Heart left ventricle (tissue), 16 donors: ENCODE measurements at regions not wholly inside any gene's neighbourhood (a gene's known extent, or its start where the extent isn't known, plus 50 kb on each side); places are given as distances from the start of the nearest gene placed in this dataset.

Source experiments
- ATAC-seq, 4 donors: fragments of 200-7000 bp; cut with Tn5 transposase; one replicate each; pipeline ENCODE4 v1.9.1; 2020 to 2022; ENCODE audit warnings: moderate library complexity in 4 of 4, mild to moderate bottlenecking in 3 of 4, moderate number of reproducible peaks in 1 of 4
- DNase-seq, 5 donors: peaks; one replicate each; pipeline ENCODE4 v3.0.0-alpha.2; 2020
- H3K27ac ChIP-seq, 12 donors: fragments of 200-600 bp; sonication (generic) in 4 of 12; one replicate each; pipeline versions ENCODE4 v1.5.0 to v1.8.0; 2016 to 2022; ENCODE audit warnings: mild to moderate bottlenecking in 2 of 12
- H3K27me3 ChIP-seq, 9 donors: fragments of 200-600 bp; sonication (generic) in 2 of 9; one replicate each; pipeline versions ENCODE4 v1.5.1 to v1.8.0; 2016 to 2022; ENCODE audit warnings: mild to moderate bottlenecking in 3 of 9
- H3K36me3 ChIP-seq, 9 donors: fragments of 200-600 bp; sonication (generic) in 2 of 9; one replicate each; pipeline versions ENCODE4 v1.5.0 to v1.8.0; 2018 to 2022; ENCODE audit warnings: mild to moderate bottlenecking in 2 of 9
- H3K4me1 ChIP-seq, 12 donors: fragments of 200-600 bp; sonication (generic) in 4 of 12; one replicate each; pipeline versions ENCODE4 v1.5.0 to v1.8.0; 2016 to 2022; ENCODE audit warnings: mild to moderate bottlenecking in 3 of 12
- H3K4me3 ChIP-seq, 12 donors: fragments of 200-600 bp; sonication (generic) in 4 of 12; one replicate each; pipeline versions ENCODE4 v1.5.0 to v1.8.0; 2017 to 2022; ENCODE audit warnings: mild to moderate bottlenecking in 9 of 12, moderate library complexity in 4 of 12
- H3K9me3 ChIP-seq, 12 donors: fragments of 200-600 bp; sonication (generic) in 4 of 12; one replicate each; pipeline versions ENCODE4 v1.5.0 to v1.8.0; 2016 to 2022; ENCODE audit warnings: mild to moderate bottlenecking in 1 of 12
- CTCF ChIP-seq, 12 donors: fragments of 200-600 bp; sonication (generic) in 4 of 12; IDR thresholded peaks; one replicate each; pipeline versions ENCODE4 v1.5.0 to v1.8.0; 2018 to 2022; ENCODE audit warnings: antibody characterized with exemption in 12 of 12, mild to moderate bottlenecking in 5 of 12
- POLR2A ChIP-seq, 2 donors: fragments of 450-650 bp; IDR thresholded peaks; one replicate each; pipeline ENCODE4 v1.6.1; 2017; ENCODE audit warnings: antibody characterized with exemption in 2 of 2, mild to moderate bottlenecking in 2 of 2, moderate library complexity in 2 of 2
- WGBS, 4 donors: extraction: QIAGEN DNeasy Blood & Tissue Kit in 2 of 4; methylation state at CpG; one replicate each; pipeline versions ENCODE4 v1.1.5 to v1.1.7; 2013 to 2018; 5-methylcytosine and 5-hydroxymethylcytosine counted together
- intact Hi-C, 10 donors: fragments of 100-400 bp; cut with DNase I; formaldehyde crosslinking; loops; one replicate each; pipeline versions ENCODE4 v1.11.1 to v1.14.2; 2022
- donor health status: ischemic (EF 13 %, LVEDD 7.1; RV severe dilation, severe dysfunction).
- donor health status: healthy with polysubstance abuse.
- donor health status: DM: no; HTN: yes; CAD: no.
- donor health status: DM: no; HTN: no; CAD: no.
- donor health status: ischemic (EF 25% LVEDD 6.9; RV normal size, moderate dysfunction).
- donor health status: ischemic (EF 25% LVEDD 5.7; RV mildly dilated, moderate dysfunction).
- donor health status: healthy.
- donor health status: DM: yes; HTN: yes; CAD: no.
- donor health status: ischemic (EF 35%, LVEDD 5.7; RV mildly dilated, moderate dysfunction).
- donor health status: nonischemic (EF 11% LVEDD 7.7; RV severe dilation, severe dysfunction).
- donor health status: DM: yes; HTN: yes; CAD: no.
- donor health status: PGD.
- donor health status: ischemic (EF 29% LVEDD 5.4; RV normal size, mild dysfunction).
- donor health status: nonischemic (EF 23%, LVEDD 6.1; RV moderate dilation, normal function).

- ATAC-seq = no peak
- WGBS, 4 donors = 78 to 85% (median 81%) methylated on average over 2 of the region's 2 CpGs
These were observed 293.2 kb upstream of the EMCN start for GRCh38 chr4:100811046-100811445.

GRCh38 chr4:100809506-100809905 is 291.7 kb upstream of the EMCN start:
- DNase-seq (no peak), ATAC-seq (no peak)
- H3K9me3 ChIP-seq = no peaks in the 10 kb centered on the region
- H3K4me1 ChIP-seq = no peaks in the 10 kb centered on the region
- H3K27ac ChIP-seq = no peak overlapping the region
- no peaks in the 10 kb centered on the region for H3K36me3 ChIP-seq
- 80 to 85% (median 82%) methylated on average over 2 of the region's 2 CpGs for WGBS, 4 donors
- intact Hi-C loops = no loop called here
- H3K27me3 ChIP-seq = no peaks in the 10 kb centered on the region
- H3K4me3 ChIP-seq = no peak overlapping the region
- no peak for TF ChIP-seq POLR2A (IDR thresholded peaks at IDR 0.05)
- TF ChIP-seq CTCF (IDR thresholded peaks at IDR 0.05) = no peak

More at GRCh38 chr4:100811046-100811445, 293.2 kb upstream of the EMCN start:
- Histone ChIP-seq H3K9me3 (no peaks in the 10 kb centered on the region), H3K4me3 (no peak overlapping the region), H3K4me1 (no peaks in the 10 kb centered on the region), H3K27me3 (no peaks in the 10 kb centered on the region), H3K36me3 (no peaks in the 10 kb centered on the region), H3K27ac (no peak overlapping the region)
- intact Hi-C loops = no loop called here
- DNase-seq = no peak
- TF ChIP-seq POLR2A (IDR thresholded peaks at IDR 0.05) = no peak
- TF ChIP-seq CTCF (IDR thresholded peaks at IDR 0.05) = no peak

GRCh38 chr4:100806988-100807387 is 289.2 kb upstream of the EMCN start:
- DNase-seq (no peak), ATAC-seq (no peak)
- H3K4me3 ChIP-seq = no peak overlapping the region
- intact Hi-C loops = no loop called here
- no peaks in the 10 kb centered on the region for H3K36me3 ChIP-seq
- H3K27ac ChIP-seq = no peak overlapping the region
- H3K9me3 ChIP-seq = peaks cover 0 to 7% (median 0%) of the 10 kb centered on the region in 12 donors
- H3K27me3 ChIP-seq = no peaks in the 10 kb centered on the region
- H3K4me1 ChIP-seq = no peaks in the 10 kb centered on the region
- TF ChIP-seq POLR2A (IDR thresholded peaks at IDR 0.05) (no peak), CTCF (IDR thresholded peaks at IDR 0.05) (no peak)

GRCh38 chr4:100805538-100805937 is 287.7 kb upstream of the EMCN start:
- no peak for DNase-seq
- WGBS, 4 donors = 77 to 86% (median 82%) methylated on average over 7 of the region's 7 CpGs
- no peak for ATAC-seq
- H3K4me1 ChIP-seq = no peaks in the 10 kb centered on the region
- H3K4me3 ChIP-seq = no peak overlapping the region
- H3K27me3 ChIP-seq = no peaks in the 10 kb centered on the region
- peaks cover 0 to 7% (median 0%) of the 10 kb centered on the region in 12 donors for H3K9me3 ChIP-seq
- H3K36me3 ChIP-seq = no peaks in the 10 kb centered on the region
- H3K27ac ChIP-seq = no peak overlapping the region
- intact Hi-C loops = no loop called here
- TF ChIP-seq POLR2A (IDR thresholded peaks at IDR 0.05) (no peak), CTCF (IDR thresholded peaks at IDR 0.05) (no peak)
